Limb (tissue), 2 donors: ENCODE measurements at regions not wholly inside any gene's neighbourhood (a gene's known extent, or its start where the extent isn't known, plus 50 kb on each side); places are given as distances from the start of the nearest gene placed in this dataset.

Experiments
- DNase-seq, 2 donors: peaks; one replicate each; pipeline ENCODE4 v3.0.0-alpha.2; 2016; ENCODE audit errors: extremely low spot score in 2 of 2

DNA sequence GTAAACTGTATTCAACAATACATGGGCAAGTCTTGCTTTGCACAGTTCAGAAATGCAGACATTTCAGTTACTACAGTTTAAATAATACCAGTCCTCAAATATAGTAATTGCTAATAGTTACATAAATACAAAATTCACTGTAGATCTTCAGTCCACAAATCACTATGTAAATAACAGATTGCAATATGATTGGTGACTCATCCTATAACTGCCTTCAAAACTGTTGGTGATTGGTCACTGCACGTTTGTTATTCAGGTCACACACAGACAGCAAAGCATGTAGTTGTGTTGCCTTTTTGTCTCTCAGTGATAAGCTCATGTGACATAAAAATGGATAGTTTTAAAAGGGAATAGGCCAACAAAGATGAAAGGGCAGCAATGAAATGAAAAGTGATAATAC is 186.5 kb upstream of the CTTNBP2NL start:
- no peak for DNase-seq

DNA sequence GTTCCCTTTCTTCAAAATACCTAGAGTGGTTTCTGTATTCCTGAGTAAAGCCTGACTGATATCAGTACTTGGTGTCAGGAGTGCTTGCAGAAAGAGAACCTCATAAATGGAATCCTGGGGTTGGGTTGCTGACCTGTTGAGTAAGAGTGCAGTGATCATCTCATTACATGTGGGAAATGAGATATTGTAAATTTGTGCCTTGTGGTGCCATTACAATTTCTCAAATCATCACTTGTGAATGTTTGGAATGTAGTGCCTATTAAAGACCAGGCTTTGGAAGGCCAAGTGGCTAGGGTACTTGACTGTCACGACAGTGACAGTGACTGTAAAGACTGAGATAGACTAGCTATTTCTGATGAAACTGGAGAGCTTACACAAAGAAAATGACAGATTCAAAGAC is 176.7 kb upstream of the CTTNBP2NL start:
- DNase-seq: no peak

DNA sequence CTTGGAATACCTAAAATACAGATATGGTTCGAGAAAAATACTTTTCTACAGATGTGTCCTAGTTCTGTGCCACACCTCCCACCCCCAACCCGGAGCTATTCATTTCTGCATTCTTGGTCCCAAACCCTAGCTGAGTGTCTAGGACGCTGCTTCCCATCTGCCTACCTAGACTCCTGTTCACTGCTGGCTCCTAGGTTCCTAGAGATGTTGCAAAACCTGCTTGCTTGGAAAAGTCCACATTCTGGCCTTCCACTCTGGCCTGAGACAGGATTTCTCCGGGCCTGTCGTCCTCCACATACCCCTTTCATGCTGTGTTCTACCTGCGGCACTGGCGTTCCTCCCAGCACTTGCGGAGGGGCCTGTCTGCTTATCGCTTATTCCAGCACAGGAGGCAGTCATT is 165.8 kb upstream of the CTTNBP2NL start:
- no peak for DNase-seq

DNA sequence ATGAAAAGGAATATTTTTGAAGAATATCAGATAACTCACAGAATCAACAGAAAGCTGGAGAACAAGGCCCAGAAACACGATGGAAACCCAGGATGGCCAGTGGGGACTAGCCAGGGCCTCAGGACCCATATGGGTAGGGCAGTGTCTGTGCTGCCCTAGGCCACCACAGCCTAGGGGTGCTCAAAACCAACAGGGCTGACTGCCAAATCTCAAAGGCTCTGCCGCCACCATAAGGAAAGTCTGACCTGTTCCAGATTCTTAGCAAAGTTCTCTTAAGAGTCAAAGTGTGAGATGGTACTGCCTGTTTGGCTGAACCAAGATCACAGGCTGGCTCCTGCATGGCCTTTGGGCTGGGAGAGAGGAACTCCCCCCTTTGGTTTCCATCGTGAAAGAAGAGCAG is 164.7 kb upstream of the CTTNBP2NL start:
- DNase-seq: no peak

DNA sequence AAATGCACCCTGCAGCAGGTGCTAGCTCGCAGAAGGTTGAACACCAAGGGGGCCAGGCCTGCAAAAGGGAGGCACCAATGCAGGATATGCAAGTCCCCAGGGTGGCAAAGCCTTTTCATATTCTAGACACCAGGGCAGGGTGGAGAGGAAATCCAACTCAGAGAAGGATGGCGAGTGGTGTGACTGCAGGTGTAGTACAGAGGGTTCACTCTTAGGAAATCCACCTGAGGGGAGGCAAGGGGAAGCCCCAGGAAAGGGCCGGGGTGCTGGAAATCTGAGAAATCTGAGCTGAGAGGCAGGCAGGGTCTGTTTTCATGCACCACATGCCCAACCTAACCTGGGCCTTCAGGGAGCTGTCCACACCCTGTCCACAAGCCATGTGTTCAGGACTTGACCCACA is 163.2 kb upstream of the CTTNBP2NL start:
- no peak for DNase-seq

DNA sequence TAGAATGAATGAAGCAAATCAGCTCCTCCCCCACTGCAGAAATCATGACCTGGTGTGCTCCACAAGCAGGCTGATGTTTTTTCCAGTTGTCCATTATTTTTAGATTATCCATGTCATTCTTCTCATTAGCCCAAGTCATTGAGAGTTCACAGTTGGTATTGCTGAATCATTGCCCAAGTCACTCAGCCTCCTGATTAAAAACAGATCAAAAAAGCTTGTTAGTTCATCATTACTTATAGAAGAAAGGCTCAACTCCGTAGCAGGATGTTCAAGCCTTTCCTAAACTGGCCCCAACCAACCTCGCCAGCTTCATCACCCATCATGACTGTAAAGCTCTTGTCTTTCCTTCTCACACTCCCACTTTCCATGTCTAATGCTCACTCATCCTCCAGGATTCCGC is 161.3 kb upstream of the CTTNBP2NL start:
- no peak for DNase-seq

DNA sequence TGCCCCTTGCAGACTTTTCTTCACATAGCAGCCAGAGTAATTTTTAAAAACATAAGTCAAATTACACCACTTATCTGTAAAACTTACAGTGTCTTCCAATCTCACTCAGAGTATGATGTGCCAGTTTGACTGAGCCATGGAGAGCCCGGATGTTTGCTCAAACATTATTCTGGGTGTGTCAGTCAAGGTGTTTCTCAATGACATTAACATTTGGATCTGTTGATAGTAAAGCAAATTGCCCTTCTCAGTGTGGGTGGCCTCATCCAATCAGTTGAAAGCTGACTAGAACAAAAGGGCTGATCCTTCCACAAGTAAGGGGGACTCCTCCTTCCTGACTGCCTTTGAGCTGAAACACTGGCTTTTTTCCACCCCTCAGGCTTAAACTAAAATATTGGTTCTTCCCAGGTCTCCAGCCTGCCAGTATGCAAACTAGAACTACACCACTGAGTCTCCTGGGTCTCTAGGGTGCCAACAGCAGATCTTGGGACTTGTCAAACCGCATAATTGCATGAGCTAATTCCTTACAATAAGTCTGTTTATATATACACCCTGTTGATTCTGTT is 157.9 kb upstream of the CTTNBP2NL start:
- DNase-seq: no peak

DNA sequence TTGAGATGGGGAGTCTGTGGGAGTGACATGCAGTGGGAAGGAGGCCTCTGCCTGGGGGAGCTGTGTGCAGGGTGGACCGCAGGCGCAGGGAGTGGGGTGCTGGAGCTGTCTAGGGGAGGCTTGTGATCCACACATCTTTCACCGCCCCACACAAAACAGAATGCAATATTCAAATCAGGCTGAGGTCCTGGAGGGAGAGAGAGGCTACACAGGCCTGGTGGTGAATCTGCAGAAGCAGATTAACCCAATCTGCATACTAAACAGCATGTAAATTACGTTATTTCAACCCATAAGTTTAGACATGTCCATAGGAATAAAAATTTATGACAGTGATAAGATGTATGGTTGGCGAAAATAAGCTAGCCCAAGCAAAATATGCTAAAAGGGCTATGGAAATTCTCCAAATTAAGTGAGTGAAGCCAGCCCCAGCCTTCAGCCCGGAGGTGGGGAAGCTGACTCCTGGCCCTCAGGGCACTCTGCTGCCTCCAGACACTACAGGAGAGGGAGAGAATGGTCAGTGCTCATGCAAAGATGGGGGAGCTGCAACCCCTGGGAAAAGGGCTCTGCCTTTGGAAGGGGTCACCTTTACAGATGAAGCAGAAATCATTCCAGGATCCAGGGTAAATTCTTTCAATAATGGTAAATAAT is 156.2 kb upstream of the CTTNBP2NL start:
- no peak for DNase-seq

DNA sequence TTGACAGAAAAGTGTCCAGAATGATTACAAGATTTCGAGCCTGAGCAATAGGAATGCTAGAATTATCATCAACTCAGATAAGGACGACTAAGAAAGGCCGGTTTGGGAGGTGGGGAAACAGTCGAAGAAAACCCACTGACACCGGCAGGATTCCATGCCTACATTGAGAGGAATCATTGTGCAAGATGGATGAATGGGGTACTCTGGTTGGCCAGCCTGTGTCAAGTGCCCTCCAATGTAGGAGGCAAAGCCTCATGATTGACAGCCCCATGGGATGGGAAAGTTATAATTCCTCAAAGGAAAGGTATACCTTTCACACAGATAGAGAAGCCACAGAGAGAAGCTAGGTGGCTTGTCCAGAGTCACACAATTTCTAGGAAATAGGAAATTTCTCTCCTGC is 153.5 kb upstream of the CTTNBP2NL start:
- DNase-seq: no peak

DNA sequence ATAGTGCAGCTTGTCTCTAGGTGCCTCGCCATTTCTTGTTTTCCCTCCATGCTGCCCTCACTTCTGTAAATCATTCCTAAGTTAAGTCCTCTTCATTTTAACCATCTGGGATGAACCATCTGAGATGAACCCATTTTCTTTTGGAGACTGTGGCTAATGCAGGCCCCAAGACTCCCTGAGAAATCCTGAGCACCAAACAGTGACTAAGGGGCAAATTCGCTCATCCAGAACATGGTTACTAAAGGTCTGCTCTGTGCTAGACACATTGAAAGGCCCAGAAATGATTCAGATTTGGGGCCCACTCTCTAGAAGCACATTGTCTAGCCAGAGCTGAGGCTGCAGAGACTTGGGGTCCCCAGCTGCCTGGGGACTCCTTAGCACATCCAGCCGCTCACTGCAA is 151.9 kb upstream of the CTTNBP2NL start:
- no peak for DNase-seq

DNA sequence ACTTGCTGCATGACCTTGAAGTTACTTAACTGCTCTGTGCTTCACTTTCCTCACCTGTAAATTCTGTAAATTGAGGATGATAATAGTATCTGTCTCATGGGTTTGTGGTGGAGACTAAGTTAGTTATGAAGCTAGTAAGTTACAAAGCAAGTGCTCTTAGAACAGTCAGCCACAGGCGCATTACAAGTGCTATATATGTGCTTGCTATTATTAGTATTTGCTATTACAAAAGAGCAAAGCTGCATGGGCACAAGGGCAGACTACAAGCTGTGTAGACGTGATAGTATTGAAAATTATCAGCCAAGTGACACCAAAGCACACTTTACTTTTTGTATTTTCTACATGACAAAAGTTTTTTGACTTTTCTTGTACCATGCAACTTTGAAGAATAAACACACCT is 150.9 kb upstream of the CTTNBP2NL start:
- DNase-seq: no peak

DNA sequence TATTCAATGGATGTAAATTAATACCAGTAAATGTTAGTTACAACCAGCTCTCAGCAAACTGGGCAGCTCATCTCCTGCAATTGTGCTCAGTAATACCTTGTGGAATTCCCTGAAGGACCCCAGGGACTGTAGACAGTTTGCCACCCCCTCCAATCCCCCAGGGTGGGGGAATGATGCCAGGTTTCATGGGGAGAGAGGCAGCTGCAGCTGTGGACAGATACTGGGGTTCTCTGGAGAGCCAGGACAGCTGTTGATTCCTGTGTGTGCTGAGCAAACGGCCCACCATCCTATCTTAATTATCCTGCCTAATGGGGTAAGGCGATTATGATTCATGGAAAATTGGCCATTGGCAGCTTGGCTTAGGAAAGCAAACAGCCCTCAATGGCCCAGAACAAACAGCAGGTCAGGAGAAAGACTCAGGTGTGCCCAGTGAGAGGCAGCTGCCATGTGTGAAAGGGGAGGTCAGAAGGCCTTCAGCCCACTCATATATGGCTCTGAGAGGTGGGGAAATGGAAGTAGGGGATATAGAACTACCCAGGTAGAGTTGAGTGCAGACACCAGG is 148.9 kb upstream of the CTTNBP2NL start:
- DNase-seq: no peak

DNA sequence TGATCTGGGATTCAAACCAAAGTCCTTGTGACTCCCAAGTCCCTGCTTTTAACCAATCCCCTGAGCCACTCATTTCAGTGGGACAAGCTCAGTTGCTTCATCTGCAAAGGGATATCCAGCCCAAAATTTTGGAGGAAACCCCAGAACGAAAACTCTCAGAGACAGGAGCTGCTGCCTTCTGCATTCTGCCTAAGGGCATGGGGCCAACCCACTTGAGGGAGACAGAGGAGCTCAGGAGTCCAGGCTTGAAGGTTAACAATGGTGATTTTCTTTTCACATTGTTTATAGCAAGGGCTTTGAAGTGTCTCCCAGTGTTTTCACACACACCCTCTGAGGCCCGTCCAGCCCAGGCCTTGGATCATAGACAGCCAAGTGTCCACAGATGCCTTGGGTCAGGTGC is 148.1 kb upstream of the CTTNBP2NL start:
- DNase-seq: no peak

DNA sequence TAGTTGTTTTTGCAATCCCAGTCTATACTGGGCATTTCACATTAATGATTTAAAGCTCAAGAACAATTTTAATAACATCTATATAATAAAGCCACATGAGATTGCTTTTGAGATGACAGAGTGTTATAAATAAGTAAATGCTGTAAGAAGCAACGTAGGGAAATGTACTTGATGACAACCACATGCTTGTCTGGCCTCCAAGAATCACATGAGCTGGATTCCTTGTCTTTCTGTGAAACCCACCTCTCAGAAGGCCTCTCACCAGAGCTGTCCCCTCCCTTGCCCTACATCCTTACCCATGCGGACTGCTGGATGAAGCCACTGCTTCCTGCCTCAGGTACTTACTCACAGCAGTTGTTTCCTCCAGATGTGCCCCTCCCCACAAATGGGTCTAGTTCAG is 145.1 kb upstream of the CTTNBP2NL start:
- DNase-seq: peak in 1 of 2 donors; percentile 3

DNA sequence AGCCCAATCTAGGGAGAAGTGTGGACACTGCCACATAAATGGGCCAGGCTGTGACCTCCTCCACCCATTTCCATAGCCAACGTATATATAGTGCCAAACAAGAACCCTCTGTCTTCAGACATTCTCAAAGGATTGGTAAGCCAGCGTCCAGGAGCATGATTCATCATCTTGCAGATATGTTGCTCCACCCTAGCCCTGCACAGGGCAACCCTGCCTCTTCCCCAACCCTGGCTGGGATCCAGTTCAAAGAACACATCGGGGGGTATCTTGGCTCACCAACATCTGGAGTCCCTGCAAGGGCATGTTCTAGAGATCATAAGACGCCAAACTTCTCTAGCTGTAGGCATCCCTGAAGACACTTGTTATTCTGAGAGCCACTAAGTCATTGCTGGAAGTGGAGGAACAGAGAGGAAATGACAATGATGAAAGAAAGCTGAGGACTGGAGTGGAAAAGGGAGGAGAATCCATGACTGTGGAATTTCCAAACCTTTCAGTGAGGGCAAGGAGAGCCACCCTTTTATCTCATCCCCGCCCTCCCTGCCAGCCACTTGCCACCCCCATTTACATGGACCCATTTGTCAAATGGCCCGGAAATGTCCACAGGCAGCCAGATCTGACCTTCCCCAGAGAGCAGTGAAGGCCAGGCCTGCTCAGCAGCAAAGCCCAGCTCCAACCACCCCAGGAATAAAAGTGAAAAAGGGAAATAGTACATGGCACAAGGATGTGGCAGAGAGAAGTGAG is 144.1 kb upstream of the CTTNBP2NL start:
- no peak for DNase-seq

DNA sequence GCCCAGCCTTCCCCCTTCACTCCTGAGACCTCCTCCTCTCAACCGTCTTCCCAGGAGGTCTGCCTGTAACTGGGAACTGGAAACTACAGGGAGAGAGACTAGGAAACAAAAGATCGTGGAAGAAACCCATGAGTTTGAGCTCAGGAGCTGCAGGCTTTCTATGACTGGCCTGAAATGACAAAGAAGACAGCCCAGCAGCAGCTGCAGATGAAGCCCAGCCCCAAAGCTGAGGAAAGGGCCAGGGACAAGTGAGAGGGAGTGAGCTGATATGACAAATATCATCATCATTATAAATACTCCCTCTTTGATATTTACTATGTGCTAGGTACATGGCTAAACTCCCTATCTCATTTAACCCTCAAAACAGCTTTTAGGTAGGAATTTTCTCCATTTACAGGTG is 142.6 kb upstream of the CTTNBP2NL start:
- DNase-seq: no peak

DNA sequence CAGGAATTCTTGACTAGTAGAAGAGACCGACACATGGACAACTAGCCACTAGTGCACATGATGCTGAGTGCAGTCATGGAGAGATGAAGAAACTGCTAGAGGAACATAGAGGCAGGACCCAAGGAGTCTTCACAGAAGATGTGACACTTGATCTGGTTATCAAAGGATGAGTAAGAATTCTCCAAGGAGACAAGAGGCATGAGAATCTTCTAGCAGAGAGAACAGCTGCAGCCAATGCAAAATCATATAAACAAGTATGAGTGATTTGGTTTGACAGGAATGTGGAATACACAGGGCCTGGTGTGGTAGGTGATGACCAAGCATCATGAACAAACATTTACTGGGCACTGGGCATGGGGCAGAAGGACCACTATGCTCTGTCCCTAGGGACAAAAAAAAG is 140.9 kb upstream of the CTTNBP2NL start:
- no peak for DNase-seq

DNA sequence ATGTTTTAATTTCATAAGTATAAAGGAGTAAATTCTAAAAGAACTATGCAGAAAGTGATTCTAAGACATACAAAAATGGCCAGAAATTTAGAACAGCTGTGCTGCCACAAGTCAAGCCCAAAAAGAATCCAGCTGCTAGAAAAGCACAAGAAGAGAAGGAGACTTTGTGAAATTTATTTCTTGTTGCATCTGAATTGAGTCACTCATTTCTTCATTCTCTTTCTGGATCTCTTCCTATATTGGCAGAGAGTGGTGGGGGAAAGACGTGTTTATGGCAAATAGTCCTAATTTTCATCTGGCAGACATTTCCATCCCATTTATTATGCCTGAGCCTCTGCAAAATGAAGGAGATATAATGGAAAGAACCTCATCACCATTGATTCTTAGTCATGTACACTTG is 139.6 kb upstream of the CTTNBP2NL start:
- DNase-seq: no peak

DNA sequence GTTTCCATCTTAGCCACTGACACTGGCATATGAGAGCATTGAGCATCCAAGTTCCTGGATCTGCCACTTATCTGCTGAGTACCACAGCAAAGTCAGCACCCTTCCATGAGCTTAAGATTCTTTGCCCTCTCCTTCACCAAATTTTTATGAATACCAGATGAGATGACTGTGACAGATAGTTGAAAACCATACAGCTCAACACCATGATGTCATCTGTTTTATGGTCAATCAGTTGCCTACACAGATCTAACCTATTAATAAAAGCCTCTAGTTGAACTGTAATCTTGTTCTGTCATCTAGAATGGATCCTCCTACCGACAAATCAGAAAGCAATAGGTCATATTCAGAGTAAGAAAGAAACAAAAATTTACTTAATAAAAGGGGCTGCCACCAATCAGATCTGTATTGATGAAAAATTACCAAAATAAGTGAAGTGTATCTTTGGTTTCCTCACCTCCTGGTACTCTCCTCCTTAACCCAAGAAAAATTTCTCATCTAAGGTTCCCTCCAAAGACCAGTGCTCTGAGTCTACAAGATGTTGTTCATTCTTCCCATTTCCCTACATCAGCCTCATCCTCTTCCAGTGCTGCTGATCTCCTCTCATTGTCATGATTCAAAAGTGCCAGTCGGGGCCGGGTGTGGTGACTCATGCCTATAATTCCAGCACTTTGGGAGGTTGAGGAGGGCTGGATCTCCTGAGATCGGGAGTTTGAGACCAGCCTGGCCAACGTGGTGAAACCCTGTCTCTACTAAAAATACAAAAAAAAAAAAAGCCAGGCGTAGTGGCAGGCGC is 138.8 kb upstream of the CTTNBP2NL start:
- no peak for DNase-seq

DNA sequence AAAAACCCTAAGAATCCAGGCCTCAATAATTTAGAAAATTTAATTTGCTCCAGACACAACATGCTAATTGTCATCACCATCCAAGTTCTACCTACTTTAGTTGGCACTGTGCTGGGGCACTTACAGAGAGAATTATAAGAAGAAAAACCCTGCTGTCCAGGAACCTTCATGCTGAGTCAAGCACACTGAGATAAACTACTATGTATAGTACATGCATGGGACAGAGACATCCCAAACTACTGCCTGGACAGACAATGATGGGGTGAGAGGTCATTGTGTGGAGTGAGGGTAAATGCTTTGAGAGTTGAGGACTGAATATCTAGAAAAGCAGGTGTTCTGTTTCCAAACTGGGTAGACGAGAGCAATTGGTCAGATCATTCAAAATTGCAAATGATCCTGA is 135.3 kb upstream of the CTTNBP2NL start:
- no peak for DNase-seq

DNA sequence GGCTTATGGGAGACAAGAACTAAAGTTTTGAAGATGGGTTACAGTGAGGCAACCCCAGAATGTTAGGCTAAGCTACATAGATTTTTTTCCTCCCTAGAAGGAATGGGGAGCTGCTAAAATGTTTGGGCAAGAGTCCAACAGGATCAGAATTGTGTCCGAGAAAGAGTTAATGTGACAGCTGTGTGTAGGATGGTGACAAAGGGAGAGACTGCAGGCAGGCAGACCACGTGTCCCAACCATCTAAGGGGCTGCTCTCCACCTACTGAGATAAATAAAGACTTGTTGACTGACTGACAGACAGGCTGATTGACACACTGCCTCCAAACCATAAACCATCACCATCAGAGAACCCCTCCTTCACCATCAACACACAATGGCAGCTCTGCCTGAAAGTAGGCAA is 133.7 kb upstream of the CTTNBP2NL start:
- no peak for DNase-seq

DNA sequence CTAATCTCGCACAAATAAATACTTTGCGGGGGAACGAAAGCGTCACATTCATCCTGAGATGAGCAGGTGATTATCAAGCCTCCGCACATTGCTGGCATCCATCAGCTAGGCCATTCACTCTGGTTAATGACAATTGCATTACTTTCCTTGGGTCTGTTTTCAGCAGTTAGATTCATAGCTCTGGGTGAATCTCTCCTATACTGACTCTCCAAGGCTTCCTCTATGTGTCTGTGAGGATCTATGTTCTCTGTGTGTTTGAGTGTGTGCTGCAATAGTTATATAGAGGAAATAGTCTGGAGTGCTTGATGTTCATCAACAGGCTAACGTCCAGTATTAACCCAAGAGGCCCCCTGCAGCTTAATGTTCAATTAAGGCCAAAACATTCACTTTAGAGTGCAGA is 133.0 kb upstream of the CTTNBP2NL start:
- DNase-seq: no peak
